PC-9 (cell line): ENCODE measurements at regions not wholly inside any gene's neighbourhood (a gene's known extent, or its start where the extent isn't known, plus 50 kb on each side); places are given as distances from the start of the nearest gene placed in this dataset.

Experiments
- BruUV-seq: library from RNA; stranded (reverse); fragments of 400-500 nt; replicated peaks from 2 replicates; lab custom pipeline; 2021; lab: Mats Ljungman, UMichigan
- CTCF ChIA-PET: fragments of 300-600 bp; sonication (Branson Sonifier 250); formaldehyde crosslinking; loops from one replicate; lab custom pipeline; 2022; ENCODE audit warnings: antibody characterized with exemption; lab: Charles Lee
- POLR2A ChIA-PET: fragments of 300-600 bp; sonication (Branson Sonifier 250); formaldehyde crosslinking; loops from one replicate; lab custom pipeline; 2022; ENCODE audit warnings: antibody characterized with exemption; ENCODE audit not compliant: unreplicated experiment; lab: Charles Lee
- DNase-seq, 2 experiments: peaks; one replicate each; pipeline versions ENCODE4 v3.0.0 to v3.0.0-alpha.2; 2015 to 2022; ENCODE audit warnings: mixed read lengths in 1 of 2
- H2AFZ ChIP-seq: fragments of 200-600 bp; sonication (generic); 2 replicates; pipeline ENCODE4 v1.8.1; 2017; ENCODE audit warnings: antibody characterized with exemption
- H3F3A ChIP-seq: fragments of 200-600 bp; sonication (generic); 2 replicates; pipeline ENCODE4 v1.8.1; 2017; ENCODE audit warnings: antibody characterized with exemption, mild to moderate bottlenecking, low read depth; ENCODE audit not compliant: insufficient read depth
- H3K27ac ChIP-seq: fragments of 200-600 bp; sonication (generic); 2 replicates; pipeline ENCODE4 v1.6.1; 2016; ENCODE audit warnings: mixed run types
- H3K27me3 ChIP-seq: fragments of 200-600 bp; sonication (generic); 2 replicates; pipeline ENCODE4 v1.6.1; 2016; ENCODE audit warnings: low read depth, mixed run types; ENCODE audit not compliant: insufficient read depth
- H3K36me3 ChIP-seq: fragments of 200-600 bp; sonication (generic); 2 replicates; pipeline ENCODE4 v1.6.1; 2016; ENCODE audit warnings: low read depth, mixed run types
- H3K4me1 ChIP-seq: fragments of 200-600 bp; sonication (generic); replicated peaks from 2 replicates; pipeline ENCODE4 v1.6.1; 2016; ENCODE audit warnings: mixed run types; ENCODE audit not compliant: insufficient read depth
- H3K4me2 ChIP-seq: fragments of 200-600 bp; sonication (generic); 2 replicates; pipeline ENCODE4 v1.6.1; 2017; ENCODE audit warnings: mixed run types
- H3K4me3 ChIP-seq: fragments of 200-600 bp; sonication (generic); 2 replicates; pipeline ENCODE4 v1.6.1; 2016; ENCODE audit warnings: mixed run types
- H3K79me2 ChIP-seq: fragments of 200-600 bp; sonication (generic); 2 replicates; pipeline ENCODE4 v1.6.1; 2017; ENCODE audit warnings: low read depth, mixed run types
- H3K9me2 ChIP-seq: fragments of 200-600 bp; sonication (generic); 2 replicates; pipeline ENCODE4 v1.8.1; 2017; ENCODE audit warnings: mild to moderate bottlenecking; ENCODE audit not compliant: insufficient read depth
- H3K9me3 ChIP-seq: fragments of 200-600 bp; sonication (generic); 2 replicates; pipeline ENCODE4 v1.8.1; 2016; ENCODE audit warnings: low read depth; ENCODE audit not compliant: insufficient read depth
- H4K20me1 ChIP-seq: fragments of 200-600 bp; sonication (generic); 2 replicates; pipeline ENCODE4 v1.8.1; 2017; ENCODE audit not compliant: insufficient read depth
- EZH2 ChIP-seq: fragments of 200-600 bp; sonication (generic); IDR thresholded peaks from 2 replicates; pipeline ENCODE4 v1.8.0; 2017; ENCODE audit warnings: antibody characterized with exemption, low read depth
- intact Hi-C: fragments of 100-400 bp; cut with micrococcal nuclease; formaldehyde crosslinking; loops from one replicate; pipeline ENCODE4 v1.10.0; 2022; ENCODE audit not compliant: unreplicated experiment
- TF ChIP-seq, protein P1 (sequence below): fragments of 200-600 bp; sonication (generic); conservative IDR thresholded peaks from 2 replicates; pipeline ENCODE4 v1.6.1; 2017; ENCODE audit warnings: mixed run types, antibody characterized with exemption, mild to moderate bottlenecking, moderate library complexity

DNA sequence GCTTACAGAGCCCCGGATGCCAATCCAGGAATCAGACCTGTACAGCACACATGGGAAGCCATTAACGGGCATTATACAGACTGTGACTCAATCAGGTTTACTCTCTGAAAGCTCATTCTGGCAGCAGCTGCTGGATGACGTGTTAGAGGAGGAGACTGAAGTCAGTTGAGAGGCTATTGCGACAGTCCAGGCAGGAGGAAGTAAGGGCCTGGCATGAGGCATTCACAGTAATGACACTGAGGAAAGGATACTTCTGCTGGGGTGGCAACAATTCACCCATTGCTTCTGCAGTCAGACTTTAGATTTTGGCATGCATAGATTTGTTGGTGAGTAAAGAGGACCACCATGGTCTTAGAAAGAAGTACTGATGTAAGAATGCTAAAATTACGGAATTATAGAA lies 151.0 kb upstream of the HEY2 start:
- Histone ChIP-seq H3F3A (no peaks in the 10 kb centered on the region), H3K4me1 (no peaks in the 10 kb centered on the region), H3K9me2 (no peaks in the 10 kb centered on the region), H4K20me1 (no peaks in the 10 kb centered on the region), H3K4me3 (no peak overlapping the region), H3K4me2 (no peak overlapping the region), H3K79me2 (no peaks in the 10 kb centered on the region), H3K27me3 (no peaks in the 10 kb centered on the region), H3K9me3 (no peaks in the 10 kb centered on the region), H3K27ac (no peak overlapping the region), H2AFZ (peak overlapping the region; percentile 46), H3K36me3 (no peaks in the 10 kb centered on the region)
- ChIA-PET POLR2A (no interaction called here), CTCF (interaction anchor here (0.6 kb wide), 1 partner anchor 156 kb away, joined by 6 read pairs; no protein-coding TSS in a partner anchor)
- TF ChIP-seq, protein P1, sequence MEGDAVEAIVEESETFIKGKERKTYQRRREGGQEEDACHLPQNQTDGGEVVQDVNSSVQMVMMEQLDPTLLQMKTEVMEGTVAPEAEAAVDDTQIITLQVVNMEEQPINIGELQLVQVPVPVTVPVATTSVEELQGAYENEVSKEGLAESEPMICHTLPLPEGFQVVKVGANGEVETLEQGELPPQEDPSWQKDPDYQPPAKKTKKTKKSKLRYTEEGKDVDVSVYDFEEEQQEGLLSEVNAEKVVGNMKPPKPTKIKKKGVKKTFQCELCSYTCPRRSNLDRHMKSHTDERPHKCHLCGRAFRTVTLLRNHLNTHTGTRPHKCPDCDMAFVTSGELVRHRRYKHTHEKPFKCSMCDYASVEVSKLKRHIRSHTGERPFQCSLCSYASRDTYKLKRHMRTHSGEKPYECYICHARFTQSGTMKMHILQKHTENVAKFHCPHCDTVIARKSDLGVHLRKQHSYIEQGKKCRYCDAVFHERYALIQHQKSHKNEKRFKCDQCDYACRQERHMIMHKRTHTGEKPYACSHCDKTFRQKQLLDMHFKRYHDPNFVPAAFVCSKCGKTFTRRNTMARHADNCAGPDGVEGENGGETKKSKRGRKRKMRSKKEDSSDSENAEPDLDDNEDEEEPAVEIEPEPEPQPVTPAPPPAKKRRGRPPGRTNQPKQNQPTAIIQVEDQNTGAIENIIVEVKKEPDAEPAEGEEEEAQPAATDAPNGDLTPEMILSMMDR = no peak
- TF ChIP-seq EZH2 = no peak
- no TSS peak for BruUV-seq
- intact Hi-C loops = no loop called here
- DNase-seq = no peak

GRCh38 chr6:125604257-125604656 lies 145.2 kb upstream of the HEY2 start:
- Histone ChIP-seq H3K79me2 (no peaks in the 10 kb centered on the region), H3K4me2 (no peak overlapping the region), H3K27ac (no peak overlapping the region), H3K36me3 (no peaks in the 10 kb centered on the region), H3K27me3 (no peaks in the 10 kb centered on the region), H3K4me3 (no peak overlapping the region), H4K20me1 (no peaks in the 10 kb centered on the region), H3K9me3 (no peaks in the 10 kb centered on the region), H2AFZ (no peak overlapping the region), H3K4me1 (no peaks in the 10 kb centered on the region), H3F3A (no peaks in the 10 kb centered on the region), H3K9me2 (no peaks in the 10 kb centered on the region)
- POLR2A ChIA-PET = no interaction called here
- DNase-seq = no peak
- BruUV-seq = no TSS peak
- CTCF ChIA-PET = no interaction called here
- no peak for TF ChIP-seq EZH2
- TF ChIP-seq, protein P1 = no peak
- intact Hi-C loops = no loop called here

GRCh38 chr6:125611573-125612344 lies 137.7 kb upstream of the HEY2 start:
- BruUV-seq = no TSS peak
- Histone ChIP-seq H3K36me3 (no peaks in the 10 kb centered on the region), H3K4me3 (no peak overlapping the region), H3K27ac (no peak overlapping the region), H2AFZ (peak overlapping the region; percentile 25; the same call in 1 of the 2 replicates), H3K79me2 (no peaks in the 10 kb centered on the region), H3K9me3 (no peaks in the 10 kb centered on the region), H3F3A (no peaks in the 10 kb centered on the region), H3K27me3 (no peaks in the 10 kb centered on the region), H4K20me1 (no peaks in the 10 kb centered on the region), H3K4me1 (no peaks in the 10 kb centered on the region), H3K9me2 (no peaks in the 10 kb centered on the region), H3K4me2 (no peak overlapping the region; the same call in 1 of the 2 replicates)
- ChIA-PET CTCF (interaction anchor here (0.6 kb wide), 1 partner anchor 130 kb away, joined by 4 read pairs; no protein-coding TSS in a partner anchor), POLR2A (interaction anchor here (0.6 kb wide), 2 partner anchors 50 to 130 kb away, joined by 9 to 10 read pairs; no protein-coding TSS in a partner anchor)
- intact Hi-C loops = no loop called here
- DNase-seq = peak in 1 of 2 experiments; percentile 15
- TF ChIP-seq EZH2 = no peak
- TF ChIP-seq, protein P1 = no peak
